ENCODE measurements at regions not wholly inside any gene's neighbourhood (a gene's known extent, or its start where the extent isn't known, plus 50 kb on each side); places are given as distances from the start of the nearest gene placed in this dataset.

DNA sequence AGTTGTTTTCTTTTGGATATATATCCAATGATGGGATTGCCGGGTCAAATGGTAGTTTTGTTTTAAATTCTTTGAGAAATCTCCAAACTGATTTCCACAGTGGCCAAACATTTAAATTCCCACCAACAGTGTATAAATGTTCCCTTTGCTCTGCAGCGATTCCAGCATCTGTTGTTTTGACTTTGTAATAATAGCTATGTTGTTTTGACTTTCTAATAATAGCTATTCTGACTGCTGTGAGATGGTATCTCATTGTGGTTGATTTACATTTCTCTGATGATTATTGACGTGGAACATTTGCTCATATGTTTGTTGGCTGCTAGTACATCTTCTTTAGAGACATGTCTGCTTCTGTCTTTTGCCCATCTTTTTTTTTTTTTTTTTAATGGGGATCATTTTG lies 332.2 kb upstream of the GBE1 start:
- no peak for DNase-seq (ENCODE audit: low spot score)

DNA sequence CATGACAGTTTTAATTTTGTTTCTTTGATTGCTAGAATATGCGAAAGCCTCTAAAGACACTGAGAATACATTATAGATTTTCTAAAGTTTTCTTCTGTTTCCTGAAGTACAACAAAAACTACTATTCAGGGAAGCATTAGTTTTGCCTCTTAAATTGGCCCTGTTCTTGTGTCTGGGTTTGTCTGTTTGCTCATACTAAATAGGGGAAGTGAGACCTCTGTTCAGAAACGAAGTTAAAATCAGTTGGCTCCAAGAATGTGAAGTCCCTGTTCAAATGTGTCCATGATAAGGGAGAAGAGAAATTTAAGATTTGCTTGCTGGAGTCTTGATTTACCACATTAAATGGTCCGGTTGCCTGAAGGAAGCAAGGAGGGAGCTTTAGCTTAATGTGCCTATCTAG lies 327.3 kb upstream of the GBE1 start:
- no peak for DNase-seq (ENCODE audit: low spot score)

DNA sequence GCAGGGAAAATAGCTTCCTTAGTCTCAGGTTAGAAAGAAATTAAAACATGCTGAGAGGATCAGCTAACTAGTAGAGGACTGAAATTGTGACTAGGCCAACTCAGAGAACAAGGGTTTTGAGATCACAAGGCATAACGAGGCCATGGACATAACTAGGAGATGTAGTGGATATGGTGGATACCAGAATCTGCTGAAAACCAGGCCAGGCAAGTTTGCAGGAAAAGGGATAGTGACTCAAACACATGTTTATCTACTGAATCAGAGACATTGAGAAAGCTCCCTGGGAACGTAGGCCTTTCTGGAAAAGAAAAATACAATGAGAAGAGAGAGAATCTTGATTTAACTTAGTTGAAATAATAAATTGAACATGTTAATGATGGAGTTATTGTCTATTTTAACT lies 326.5 kb upstream of the GBE1 start:
- no peak for DNase-seq (ENCODE audit: low spot score)

DNA sequence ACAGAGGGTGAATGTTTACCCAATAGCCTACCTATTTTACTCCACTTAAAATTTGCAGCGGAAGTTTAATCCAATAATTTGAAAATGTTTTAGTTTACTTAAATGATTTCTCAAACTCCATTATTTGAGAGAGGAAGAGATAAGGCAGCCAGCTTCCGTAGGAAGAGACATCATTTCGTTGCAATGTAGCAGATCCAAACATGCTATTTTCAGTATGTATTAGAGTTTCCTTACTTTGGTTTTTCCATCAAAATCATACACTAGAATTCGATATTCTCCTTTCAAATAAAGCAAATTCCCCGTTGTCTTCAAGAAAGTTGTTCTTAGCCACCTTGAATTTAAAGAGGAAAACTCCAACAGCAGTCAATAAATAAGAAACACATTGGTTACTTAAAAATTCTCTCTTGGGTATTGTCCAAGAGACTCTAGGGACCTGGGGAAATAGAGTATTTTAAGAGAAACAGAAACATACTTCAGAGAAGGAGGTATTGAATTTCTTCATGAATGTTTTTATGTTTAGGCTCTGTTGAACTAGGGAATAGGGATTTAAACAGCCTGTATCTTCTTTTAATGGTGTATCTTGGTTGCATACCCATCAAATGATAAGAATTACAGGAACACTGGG lies 324.5 kb upstream of the GBE1 start:
- DNase-seq (ENCODE audit: low spot score): no peak

DNA sequence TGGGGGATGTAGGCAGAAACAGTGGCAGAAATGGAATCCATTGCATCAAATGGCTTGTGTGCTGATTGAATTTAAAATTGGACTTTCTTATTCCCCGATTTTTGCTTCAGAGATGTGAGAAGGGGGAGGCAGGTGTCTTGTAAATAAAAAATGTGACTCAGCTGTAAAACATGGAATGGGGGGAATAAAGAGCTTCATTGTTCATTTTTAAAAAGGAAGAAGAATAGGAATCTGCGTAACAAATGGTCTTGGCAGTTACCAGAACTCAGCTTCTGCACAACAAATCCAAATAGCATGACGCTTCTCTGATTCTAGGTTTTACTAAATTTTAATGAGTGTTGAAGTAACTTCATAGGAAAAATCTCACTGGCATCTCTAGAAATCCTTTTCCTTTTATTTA lies 323.9 kb upstream of the GBE1 start:
- DNase-seq (ENCODE audit: low spot score): no peak

DNA sequence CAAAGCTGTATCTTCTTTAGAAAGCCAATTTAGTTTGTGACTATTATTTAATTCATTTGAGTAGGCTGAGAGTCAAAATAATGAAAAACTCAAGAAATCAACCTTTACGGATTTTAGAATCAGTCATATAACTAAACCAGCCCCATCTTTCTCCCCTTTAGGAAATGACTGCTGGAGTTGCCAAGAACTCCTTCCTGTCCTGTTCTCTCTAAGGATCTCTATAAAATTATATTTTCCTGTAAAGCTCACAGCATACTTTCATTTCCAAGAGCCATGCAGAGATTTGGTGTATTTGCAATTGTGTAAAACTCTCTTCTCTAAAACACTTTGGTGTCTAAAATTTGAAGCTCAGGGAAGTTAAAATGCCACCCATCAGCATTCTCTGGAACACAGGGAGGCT lies 323.4 kb upstream of the GBE1 start:
- no peak for DNase-seq (ENCODE audit: low spot score)

DNA sequence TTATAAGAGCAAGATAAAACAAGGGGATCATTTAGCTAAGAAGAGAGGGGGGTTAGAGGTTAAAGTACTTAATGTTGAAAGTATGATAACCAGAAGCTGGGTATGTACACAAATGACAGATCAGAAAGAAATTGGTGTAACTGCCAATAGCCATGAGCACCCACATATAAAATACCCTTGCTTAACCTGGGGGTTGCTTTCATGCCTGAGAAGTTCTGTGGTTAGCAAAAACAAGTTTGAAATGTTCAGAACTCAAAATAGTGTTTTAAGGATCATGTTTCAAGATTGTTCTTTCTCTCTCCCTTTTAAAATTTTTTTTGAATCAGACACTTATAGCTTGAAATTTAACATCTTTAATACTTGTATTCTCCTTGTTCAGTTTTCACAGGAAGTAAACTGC lies 321.4 kb upstream of the GBE1 start:
- DNase-seq (ENCODE audit: low spot score): no peak

DNA sequence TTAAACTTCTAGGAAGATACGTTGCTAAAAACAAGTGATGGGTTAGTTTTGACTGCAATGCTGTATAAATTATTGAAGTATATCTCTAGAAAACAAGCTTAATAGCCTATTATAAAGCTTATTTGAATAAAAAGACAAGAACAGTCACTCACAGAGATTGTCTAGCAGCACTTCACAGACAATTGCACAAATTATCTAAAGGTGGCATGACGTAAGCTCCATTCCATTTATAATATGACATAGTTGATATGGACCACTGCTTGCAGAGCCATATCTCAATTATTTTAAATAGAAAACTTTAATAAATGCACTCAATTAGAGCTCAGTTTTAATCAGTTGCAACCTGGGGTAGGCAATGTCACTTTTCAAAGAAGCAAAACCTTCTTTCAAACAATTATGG lies 319.9 kb upstream of the GBE1 start:
- no peak for DNase-seq (ENCODE audit: low spot score)

DNA sequence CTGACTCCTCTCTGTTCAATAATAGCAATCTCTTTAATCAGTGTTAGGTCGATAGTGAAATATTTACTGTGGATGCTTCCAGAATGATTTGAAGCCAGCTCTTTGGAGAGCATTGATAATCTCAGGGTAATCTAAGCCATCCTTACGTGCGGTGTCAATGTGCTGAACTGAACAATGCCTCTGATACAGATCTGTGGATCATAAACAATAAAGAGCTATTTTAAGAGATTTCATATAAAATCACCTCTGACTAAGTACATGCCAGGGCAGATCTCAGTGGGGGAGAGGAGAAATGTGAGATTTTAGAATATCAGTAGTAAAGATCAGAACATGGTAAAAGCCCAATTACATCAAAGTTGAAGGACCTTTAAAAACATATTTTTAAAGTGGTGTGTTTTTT lies 319.3 kb upstream of the GBE1 start:
- DNase-seq (ENCODE audit: low spot score): no peak

DNA sequence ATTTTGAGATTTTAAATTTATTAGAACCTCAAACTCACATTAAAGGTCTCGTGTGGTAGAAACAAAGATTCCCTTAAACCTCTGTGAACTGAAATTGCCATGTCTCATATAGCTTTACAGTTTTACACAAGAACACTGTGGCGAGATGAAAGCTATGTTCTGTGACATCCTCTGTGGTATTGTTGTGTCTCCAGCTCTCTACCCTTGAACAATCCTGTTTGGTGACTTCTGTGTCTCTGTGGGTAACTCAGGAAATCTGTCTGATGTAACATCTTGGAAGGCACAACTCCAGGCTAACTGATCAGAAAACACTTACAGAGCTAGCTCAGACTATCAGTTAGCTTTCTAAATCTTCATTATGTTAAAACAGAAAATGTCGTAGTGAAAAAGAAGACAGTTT lies 318.8 kb upstream of the GBE1 start:
- DNase-seq (ENCODE audit: low spot score): no peak

DNA sequence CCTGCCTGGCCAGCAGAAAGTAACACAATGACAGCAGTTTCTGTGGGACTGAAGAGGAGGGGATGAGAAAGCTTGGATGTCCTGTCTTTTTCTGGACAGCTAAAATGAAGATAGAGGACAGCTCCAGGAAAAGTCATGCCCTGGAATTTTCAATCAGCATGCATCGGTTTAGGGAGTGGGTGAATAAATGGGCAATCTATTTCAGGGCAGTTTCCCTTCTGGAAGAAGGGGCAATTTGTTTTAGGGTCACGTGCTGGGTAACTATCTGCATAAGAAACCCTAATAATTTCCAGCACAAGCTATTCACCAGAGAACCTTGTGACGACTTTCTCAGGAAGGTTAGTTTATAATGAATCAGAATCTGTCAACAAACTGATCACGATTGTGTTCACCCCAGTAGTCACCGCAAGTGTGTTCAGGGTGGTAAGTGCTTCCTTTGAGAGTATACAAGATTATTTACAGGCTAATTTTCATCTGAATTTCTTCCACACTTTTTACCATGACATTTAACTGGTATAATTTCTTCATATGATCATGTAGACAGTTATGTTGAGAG lies 318.0 kb upstream of the GBE1 start:
- no peak for DNase-seq (ENCODE audit: low spot score)

DNA sequence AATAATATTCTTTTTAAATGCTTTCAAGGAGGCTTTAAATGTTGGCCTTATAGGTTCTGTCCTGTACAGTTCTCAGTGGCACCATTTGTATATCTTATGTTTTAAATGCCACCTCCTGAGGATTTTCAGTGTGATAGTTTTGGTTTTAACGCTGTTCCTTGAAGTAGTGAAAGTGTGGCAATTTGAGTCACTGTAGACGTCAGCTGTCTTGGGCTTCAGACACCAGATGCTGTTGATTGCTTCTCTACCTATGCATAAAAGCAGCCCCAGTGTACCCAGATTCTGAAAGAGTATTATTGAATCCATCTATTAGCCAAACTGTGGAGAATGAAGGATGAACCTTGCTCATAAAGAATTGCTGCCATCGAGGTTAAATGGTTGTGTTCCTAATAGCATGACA lies 316.8 kb upstream of the GBE1 start:
- DNase-seq (ENCODE audit: low spot score): no peak

DNA sequence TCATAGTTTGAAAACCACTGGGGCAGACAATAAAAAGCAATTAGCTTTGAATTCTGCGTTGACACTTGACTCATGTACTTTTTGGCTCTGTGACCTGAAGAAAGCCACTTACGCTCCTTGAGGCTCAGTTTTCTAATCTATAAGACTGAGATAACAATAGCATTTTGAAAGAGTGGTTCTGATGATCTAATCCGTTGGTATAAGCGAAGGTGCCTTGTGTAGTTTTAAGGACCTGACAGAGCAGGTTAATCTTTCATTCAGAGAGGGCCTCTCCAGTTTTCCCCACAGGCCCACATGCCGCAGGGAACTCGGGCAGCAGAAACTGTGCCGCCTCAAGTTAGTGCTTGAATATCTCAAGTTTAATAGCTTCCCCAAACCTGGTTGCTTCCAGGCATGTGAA lies 306.0 kb upstream of the GBE1 start:
- DNase-seq (ENCODE audit: low spot score): no peak

DNA sequence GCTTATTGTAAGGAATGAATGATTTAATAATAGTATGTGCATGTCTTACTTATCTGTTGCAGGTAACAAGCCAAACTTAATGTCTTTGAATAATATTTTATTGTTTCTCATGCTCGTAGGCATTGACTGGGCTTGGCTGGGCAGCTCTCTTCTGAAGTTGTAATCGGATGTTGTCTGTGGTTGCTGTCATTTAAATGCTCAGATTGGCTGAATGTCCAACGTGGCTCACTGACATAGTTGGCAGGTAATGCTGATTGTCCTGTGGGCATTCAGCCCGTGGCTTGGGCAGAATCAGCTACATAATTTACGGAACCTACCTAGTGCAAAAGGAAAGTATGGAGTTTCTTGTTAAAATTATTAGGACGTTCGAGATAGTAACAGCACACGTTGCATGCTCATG lies 297.4 kb upstream of the GBE1 start:
- DNase-seq (ENCODE audit: low spot score): no peak

DNA sequence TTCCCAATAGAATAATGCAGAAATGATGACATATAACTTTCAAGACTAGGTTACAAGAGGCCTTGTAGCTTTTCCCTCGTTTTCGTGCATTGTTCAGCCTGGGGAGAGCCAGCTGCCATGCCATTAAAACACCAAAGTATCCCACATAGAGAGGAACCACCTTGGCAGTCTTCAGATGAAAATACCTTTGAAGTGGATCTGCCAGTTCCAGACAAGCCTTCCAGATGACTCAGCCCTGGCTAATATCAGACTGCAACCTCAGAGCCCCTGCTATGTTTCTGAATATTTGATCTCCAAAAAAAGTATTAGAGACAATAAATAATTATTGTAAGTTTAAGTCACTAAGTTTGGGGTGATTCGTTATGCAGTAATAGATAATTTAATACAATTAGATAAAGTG lies 294.3 kb upstream of the GBE1 start:
- no peak for DNase-seq (ENCODE audit: low spot score)

DNA sequence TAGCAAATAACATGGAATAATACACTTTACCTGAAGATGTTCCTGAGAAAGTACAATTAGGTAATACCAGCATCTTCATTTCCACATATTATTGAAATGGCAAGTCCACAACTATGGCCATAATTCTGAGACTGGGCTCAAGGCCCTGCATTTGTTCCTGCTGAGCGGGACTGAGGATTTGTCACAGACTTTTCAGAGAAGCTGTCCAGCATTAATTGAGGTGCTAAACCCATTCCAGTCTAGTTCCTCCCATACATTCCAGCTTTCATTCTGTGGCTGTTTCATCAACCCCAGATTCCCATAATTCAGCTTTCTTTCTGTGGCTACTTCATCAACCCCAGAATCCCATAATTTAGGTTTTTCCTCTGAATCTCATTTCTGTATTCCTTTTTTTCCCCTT lies 293.4 kb upstream of the GBE1 start:
- DNase-seq (ENCODE audit: low spot score): no peak

DNA sequence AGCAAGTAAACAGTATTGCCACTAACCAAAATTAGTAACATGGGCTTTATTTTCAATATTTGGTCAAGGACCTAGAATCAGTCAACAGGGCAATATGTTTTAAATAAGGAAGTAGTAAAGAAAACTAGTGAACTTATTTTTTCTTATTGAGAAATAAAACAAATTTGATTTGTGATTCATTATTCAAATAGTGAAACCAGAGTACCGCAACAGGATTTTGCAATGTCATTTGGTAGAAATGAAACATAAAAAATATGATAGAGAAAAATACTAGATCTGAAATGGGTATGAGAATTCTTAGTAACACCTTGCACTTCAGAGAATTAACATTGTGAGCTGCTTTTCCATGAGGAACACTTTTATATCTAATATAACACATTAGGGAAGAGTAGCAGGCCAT lies 291.8 kb upstream of the GBE1 start:
- no peak for DNase-seq (ENCODE audit: low spot score)

DNA sequence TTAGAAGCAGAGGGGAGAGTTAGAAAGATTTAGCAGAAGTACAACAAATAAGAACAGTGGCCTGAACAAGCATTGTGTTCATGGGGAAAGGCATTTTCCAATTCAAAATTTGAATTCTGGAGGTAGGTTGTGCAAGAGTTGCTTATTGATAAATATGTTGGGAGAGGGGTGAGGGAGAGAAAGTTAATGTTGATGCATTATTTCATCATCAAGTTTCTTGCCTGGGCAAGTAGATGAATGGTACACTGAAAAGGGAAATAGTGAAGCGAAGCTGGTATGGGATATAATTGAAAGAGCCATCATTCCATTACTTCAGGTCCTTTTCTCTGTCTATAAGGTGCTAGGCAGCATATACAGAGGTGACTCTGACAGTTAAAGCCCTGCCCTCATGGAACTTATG lies 288.9 kb upstream of the GBE1 start:
- no peak for DNase-seq (ENCODE audit: low spot score)

DNA sequence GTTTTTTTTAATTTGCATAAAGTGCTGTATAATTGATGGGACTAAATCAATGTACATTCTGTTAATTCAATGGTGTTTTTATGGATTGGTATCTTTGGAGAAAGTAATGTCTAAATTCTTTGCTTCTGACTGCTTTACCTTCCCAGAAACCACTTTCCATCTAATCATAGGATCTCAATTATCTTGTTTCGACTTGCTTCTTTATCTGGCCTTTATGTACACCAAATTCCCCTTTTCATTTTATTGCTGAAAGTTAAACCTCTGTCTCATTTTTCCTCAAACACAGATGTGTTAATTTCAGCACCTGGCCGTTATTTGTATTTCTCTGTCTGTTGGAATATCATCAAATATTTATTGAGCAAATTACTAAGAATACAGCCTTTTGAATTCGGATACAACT lies 287.3 kb upstream of the GBE1 start:
- no peak for DNase-seq (ENCODE audit: low spot score)

DNA sequence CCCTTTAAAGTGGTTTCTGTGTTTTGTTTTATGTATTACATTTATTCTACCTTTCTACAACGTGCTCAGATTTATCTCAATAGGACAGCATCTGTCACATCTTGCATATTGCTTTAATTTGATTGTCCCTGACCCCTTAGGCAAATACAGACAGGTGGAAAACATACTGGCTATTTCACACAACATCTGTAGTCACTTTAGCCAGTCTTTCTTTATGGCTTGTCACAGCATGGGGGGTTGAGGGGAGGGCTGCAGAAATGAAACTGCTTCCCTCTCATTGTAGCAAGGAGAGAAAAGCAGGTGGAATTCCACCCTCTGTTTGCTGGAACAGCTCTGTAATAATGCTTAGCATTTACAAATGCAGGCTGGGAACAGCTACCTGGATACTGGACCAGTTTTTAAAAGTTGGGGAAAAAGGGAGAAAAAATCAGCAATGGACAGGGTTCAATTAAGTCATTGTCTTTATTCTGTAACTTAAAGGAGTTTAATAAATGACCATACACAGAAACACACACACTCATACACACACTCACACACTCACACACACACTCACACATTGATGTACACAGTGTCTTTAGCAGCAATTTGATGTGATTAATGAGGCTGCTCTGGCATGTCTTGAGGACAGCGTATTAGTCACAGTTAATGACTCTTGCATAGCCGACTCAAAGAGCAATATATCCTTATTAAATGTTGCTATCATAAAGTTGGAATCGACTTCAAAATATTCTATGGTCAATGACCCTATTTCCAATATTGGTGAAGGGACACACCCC lies 283.7 kb upstream of the GBE1 start:
- DNase-seq (ENCODE audit: low spot score): no peak

DNA sequence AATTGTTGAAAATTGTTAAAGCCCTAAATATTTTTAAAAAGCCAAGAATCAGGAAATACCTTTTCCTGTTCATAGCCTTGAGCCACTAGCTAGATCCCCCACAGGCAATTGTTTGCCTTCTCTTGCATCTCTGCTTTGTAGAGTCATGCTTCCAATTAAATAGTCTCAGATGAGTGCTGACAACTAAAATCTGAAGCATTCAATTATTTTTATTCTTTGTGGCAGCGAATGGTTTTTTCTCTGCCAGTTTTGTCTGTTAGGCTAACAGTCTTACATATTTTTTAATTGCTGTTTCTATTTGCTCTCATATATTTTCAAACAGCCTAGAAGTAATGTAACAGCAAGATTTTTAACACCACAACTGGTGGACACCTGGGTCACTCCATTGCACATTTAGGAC lies 277.1 kb upstream of the GBE1 start:
- no peak for DNase-seq (ENCODE audit: low spot score)

DNA sequence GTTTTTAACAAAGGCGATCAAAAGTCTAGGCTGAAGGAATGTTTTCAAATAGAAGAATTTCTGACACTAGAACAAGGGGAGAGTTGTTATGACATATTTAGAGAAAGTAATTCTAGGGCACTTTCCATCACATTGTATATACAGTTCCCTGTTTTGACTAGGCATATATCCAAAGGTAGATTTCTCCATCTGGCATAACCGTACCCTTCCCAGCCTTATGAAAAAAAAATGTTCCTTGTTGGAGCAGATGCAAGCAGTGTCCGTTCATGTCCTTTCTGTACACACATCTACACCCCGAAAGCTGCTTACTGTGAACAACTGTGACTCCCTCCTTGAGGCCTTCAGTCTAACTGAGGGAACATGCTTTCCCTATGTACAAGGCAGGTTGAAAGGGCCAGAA lies 271.7 kb upstream of the GBE1 start:
- DNase-seq (ENCODE audit: low spot score): no peak

DNA sequence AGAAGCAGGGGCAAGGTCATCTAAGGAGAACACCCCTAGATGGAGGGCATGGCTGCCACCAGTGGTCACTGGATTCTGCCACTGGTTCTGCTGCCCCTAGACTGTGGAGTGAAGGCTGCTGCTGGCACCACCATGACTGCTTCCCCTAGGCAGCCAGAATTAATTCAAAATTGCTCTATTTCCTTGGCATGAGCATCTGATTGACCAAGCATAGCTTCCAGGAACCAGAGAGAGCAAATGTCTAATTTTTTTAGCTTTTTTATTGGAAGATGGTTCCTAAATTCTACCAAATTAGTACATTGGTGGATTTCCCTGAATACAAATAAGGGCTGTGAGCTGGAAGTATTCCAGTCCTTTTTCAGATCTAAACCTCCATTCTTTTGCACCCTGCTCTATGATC lies 270.2 kb upstream of the GBE1 start:
- DNase-seq (ENCODE audit: low spot score): no peak

DNA sequence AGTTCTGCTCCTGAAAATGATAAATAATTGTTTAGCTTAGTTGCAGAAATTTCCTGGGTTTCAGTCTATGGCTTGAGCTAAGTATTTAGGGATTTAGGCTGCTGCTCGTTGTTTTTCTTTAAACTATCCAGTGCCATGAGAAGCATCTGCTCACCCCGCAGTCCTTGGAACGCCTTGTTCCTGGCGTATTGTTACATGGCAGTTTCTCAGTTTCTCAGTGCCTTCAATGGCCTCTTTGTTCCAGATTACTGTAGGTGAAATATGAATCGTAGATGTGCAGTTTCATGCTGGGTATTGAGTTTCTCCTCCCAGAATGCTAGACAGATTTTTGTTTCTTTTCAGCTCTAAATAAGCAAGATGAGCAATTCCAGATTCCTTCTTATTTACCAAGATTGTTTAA lies 269.5 kb upstream of the GBE1 start:
- DNase-seq (ENCODE audit: low spot score): no peak

Measured in HT-29 (cell line).